ENCODE measurements at regions not wholly inside any gene's neighbourhood (a gene's known extent, or its start where the extent isn't known, plus 50 kb on each side); places are given as distances from the start of the nearest gene placed in this dataset.

- Histone ChIP-seq H3K27ac (ENCODE audit: low read length) (no peak overlapping the region), H3K9me3 (replicated peaks; ENCODE audit: control insufficient read depth, low read depth, low read length) (no peaks in the 10 kb centered on the region), H3K27me3 (ENCODE audit: control insufficient read depth, insufficient read depth, low read length) (peaks cover 4% of the 10 kb centered on the region), H3K4me3 (ENCODE audit: low read length) (no peak overlapping the region), H3K4me1 (ENCODE audit: control insufficient read depth, insufficient read depth, low read length) (no peaks in the 10 kb centered on the region), H3K36me3 (ENCODE audit: control insufficient read depth, insufficient read depth, low read length) (no peaks in the 10 kb centered on the region)
- WGBS (ENCODE audit: insufficient coverage), result 84% methylated on average over 3 of the region's 3 CpGs
- no peak for DNase-seq
Measured at GRCh38 chr17:57174591-57174990, 81.7 kb upstream of the MSI2 start.

GRCh38 chr17:57178839-57179238 is 77.5 kb upstream of the MSI2 start:
- no peak overlapping the region for H3K4me3 ChIP-seq (ENCODE audit: low read length)
- H3K9me3 ChIP-seq (replicated peaks; ENCODE audit: control insufficient read depth, low read depth, low read length), result no peaks in the 10 kb centered on the region
- peaks cover 2% of the 10 kb centered on the region for H3K27me3 ChIP-seq (ENCODE audit: control insufficient read depth, insufficient read depth, low read length)
- no peaks in the 10 kb centered on the region for H3K4me1 ChIP-seq (ENCODE audit: control insufficient read depth, insufficient read depth, low read length)
- H3K27ac ChIP-seq (ENCODE audit: low read length), result no peak overlapping the region
- H3K36me3 ChIP-seq (ENCODE audit: control insufficient read depth, insufficient read depth, low read length), result no peaks in the 10 kb centered on the region
- no peak for DNase-seq
- WGBS (ENCODE audit: insufficient coverage), result no CpG with 5 or more reads among the region's 4 CpGs

- H3K9me3 ChIP-seq (replicated peaks; ENCODE audit: control insufficient read depth, low read depth, low read length), result no peaks in the 10 kb centered on the region
- DNase-seq, result no peak
- no peak overlapping the region for H3K4me3 ChIP-seq (ENCODE audit: low read length)
- no peaks in the 10 kb centered on the region for H3K36me3 ChIP-seq (ENCODE audit: control insufficient read depth, insufficient read depth, low read length)
- peaks cover 12% of the 10 kb centered on the region for H3K4me1 ChIP-seq (ENCODE audit: control insufficient read depth, insufficient read depth, low read length)
- no peak overlapping the region for H3K27ac ChIP-seq (ENCODE audit: low read length)
- H3K27me3 ChIP-seq (ENCODE audit: control insufficient read depth, insufficient read depth, low read length), result no peaks in the 10 kb centered on the region
Measured at GRCh38 chr17:57182621-57183020, 73.7 kb upstream of the MSI2 start.

- no peak overlapping the region for H3K4me3 ChIP-seq (ENCODE audit: low read length)
- peak; percentile 61 for DNase-seq
- H3K4me1 ChIP-seq (ENCODE audit: control insufficient read depth, insufficient read depth, low read length), result peaks cover 12% of the 10 kb centered on the region
- no peaks in the 10 kb centered on the region for H3K27me3 ChIP-seq (ENCODE audit: control insufficient read depth, insufficient read depth, low read length)
- H3K27ac ChIP-seq (ENCODE audit: low read length), result no peak overlapping the region
- H3K36me3 ChIP-seq (ENCODE audit: control insufficient read depth, insufficient read depth, low read length), result no peaks in the 10 kb centered on the region
- 33% methylated on average over 2 of the region's 4 CpGs for WGBS (ENCODE audit: insufficient coverage)
- no peaks in the 10 kb centered on the region for H3K9me3 ChIP-seq (replicated peaks; ENCODE audit: control insufficient read depth, low read depth, low read length)
Measured at GRCh38 chr17:57186226-57187019, 69.9 kb upstream of the MSI2 start.

- peaks cover 12% of the 10 kb centered on the region for H3K4me1 ChIP-seq (ENCODE audit: control insufficient read depth, insufficient read depth, low read length)
- H3K27me3 ChIP-seq (ENCODE audit: control insufficient read depth, insufficient read depth, low read length), result no peaks in the 10 kb centered on the region
- H3K4me3 ChIP-seq (ENCODE audit: low read length), result no peak overlapping the region
- DNase-seq, result no peak
- no peaks in the 10 kb centered on the region for H3K36me3 ChIP-seq (ENCODE audit: control insufficient read depth, insufficient read depth, low read length)
- WGBS (ENCODE audit: insufficient coverage), result 67% methylated on average over 4 of the region's 5 CpGs
- H3K9me3 ChIP-seq (replicated peaks; ENCODE audit: control insufficient read depth, low read depth, low read length), result no peaks in the 10 kb centered on the region
- no peak overlapping the region for H3K27ac ChIP-seq (ENCODE audit: low read length)
Measured at GRCh38 chr17:57187391-57187790, 68.9 kb upstream of the MSI2 start.

GRCh38 chr17:57195785-57196460 is 60.4 kb upstream of the MSI2 start:
- Histone ChIP-seq H3K27ac (ENCODE audit: low read length) (no peak overlapping the region), H3K27me3 (ENCODE audit: control insufficient read depth, insufficient read depth, low read length) (no peaks in the 10 kb centered on the region), H3K4me3 (ENCODE audit: low read length) (no peak overlapping the region), H3K4me1 (ENCODE audit: control insufficient read depth, insufficient read depth, low read length) (no peaks in the 10 kb centered on the region), H3K36me3 (ENCODE audit: control insufficient read depth, insufficient read depth, low read length) (no peaks in the 10 kb centered on the region), H3K9me3 (replicated peaks; ENCODE audit: control insufficient read depth, low read depth, low read length) (peaks cover 5% of the 10 kb centered on the region)
- DNase-seq, result no peak
- 91% methylated on average over 4 of the region's 7 CpGs for WGBS (ENCODE audit: insufficient coverage)

- Histone ChIP-seq H3K36me3 (ENCODE audit: control insufficient read depth, insufficient read depth, low read length) (no peaks in the 10 kb centered on the region), H3K4me1 (ENCODE audit: control insufficient read depth, insufficient read depth, low read length) (no peaks in the 10 kb centered on the region), H3K27ac (ENCODE audit: low read length) (no peak overlapping the region), H3K9me3 (replicated peaks; ENCODE audit: control insufficient read depth, low read depth, low read length) (peaks cover 5% of the 10 kb centered on the region), H3K4me3 (ENCODE audit: low read length) (no peak overlapping the region), H3K27me3 (ENCODE audit: control insufficient read depth, insufficient read depth, low read length) (no peaks in the 10 kb centered on the region)
- WGBS (ENCODE audit: insufficient coverage), result no CpG with 5 or more reads among the region's 5 CpGs
- DNase-seq, result no peak
Measured at GRCh38 chr17:57197466-57198071, 58.8 kb upstream of the MSI2 start.

GRCh38 chr17:57201481-57201880 is 54.8 kb upstream of the MSI2 start:
- no CpG with 5 or more reads among the region's 4 CpGs for WGBS (ENCODE audit: insufficient coverage)
- H3K36me3 ChIP-seq (ENCODE audit: control insufficient read depth, insufficient read depth, low read length), result no peaks in the 10 kb centered on the region

GRCh38 chr17:57203040-57203439 is 53.3 kb upstream of the MSI2 start:
- Histone ChIP-seq H3K27ac (ENCODE audit: low read length) (no peak overlapping the region), H3K9me3 (replicated peaks; ENCODE audit: control insufficient read depth, low read depth, low read length) (no peaks in the 10 kb centered on the region), H3K4me1 (ENCODE audit: control insufficient read depth, insufficient read depth, low read length) (no peaks in the 10 kb centered on the region), H3K27me3 (ENCODE audit: control insufficient read depth, insufficient read depth, low read length) (no peaks in the 10 kb centered on the region), H3K4me3 (ENCODE audit: low read length) (no peak overlapping the region), H3K36me3 (ENCODE audit: control insufficient read depth, insufficient read depth, low read length) (no peaks in the 10 kb centered on the region)
- 57% methylated on average over 1 of the region's 3 CpGs for WGBS (ENCODE audit: insufficient coverage)
- DNase-seq, result no peak

More at GRCh38 chr17:57201481-57201880, 54.8 kb upstream of the MSI2 start:
- H3K27ac ChIP-seq (ENCODE audit: low read length), result no peak overlapping the region
- no peak overlapping the region for H3K4me3 ChIP-seq (ENCODE audit: low read length)
- no peaks in the 10 kb centered on the region for H3K4me1 ChIP-seq (ENCODE audit: control insufficient read depth, insufficient read depth, low read length)
- no peak for DNase-seq
- H3K27me3 ChIP-seq (ENCODE audit: control insufficient read depth, insufficient read depth, low read length), result no peaks in the 10 kb centered on the region
- no peaks in the 10 kb centered on the region for H3K9me3 ChIP-seq (replicated peaks; ENCODE audit: control insufficient read depth, low read depth, low read length)
